GM19238 (cell line): ENCODE measurements at regions not wholly inside any gene's neighbourhood (a gene's known extent, or its start where the extent isn't known, plus 50 kb on each side); places are given as distances from the start of the nearest gene placed in this dataset.

ENCODE experiments used
- DNase-seq: peaks from one replicate; pipeline ENCODE4 v3.0.0; 2011; ENCODE audit warnings: low spot score; ENCODE audit not compliant: insufficient read length

- DNase-seq: no peak
Observed at GRCh38 chr10:4064489-4064888, 279.5 kb upstream of the KLF6 start.

DNA sequence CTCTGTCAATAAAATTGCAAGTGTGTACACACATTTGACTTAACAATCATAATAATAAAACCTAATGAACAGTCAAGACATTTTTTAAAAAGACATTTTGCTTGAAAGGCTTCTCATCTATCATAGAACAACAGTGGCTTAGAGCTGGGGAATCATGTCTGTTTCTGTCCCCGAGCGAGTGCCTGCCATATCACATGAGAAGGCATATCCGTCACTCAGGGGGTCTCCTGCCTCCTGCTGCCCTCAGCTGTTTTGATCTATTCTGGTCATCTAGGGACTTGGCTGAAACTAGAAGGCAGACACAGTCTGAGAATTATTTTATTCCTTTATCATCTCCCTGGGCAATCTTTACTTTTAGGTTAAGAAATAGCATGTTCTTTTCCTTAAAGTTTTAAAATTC is 278.7 kb upstream of the KLF6 start:
- no peak for DNase-seq

GRCh38 chr10:4062751-4063150 is 277.7 kb upstream of the KLF6 start:
- DNase-seq: no peak

DNA sequence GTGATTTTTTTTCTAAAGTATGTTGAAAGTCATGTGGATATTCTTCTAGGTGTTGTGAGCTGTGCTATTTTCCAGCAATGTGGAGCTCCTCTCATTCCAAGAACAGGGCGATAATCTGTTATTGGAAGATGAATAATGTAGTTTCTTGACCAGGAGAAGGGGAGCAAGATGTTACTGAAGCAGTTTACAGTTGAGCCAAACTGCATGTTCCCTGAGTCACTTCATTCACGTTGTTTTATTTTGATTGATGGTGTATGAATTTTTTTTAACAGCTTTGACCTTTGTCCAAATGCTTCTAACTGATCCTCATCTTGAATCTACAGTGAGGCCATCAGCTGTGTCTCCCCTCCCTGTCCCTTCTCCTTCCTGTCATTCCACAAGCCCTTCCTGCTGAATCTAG is 277.1 kb upstream of the KLF6 start:
- no peak for DNase-seq

GRCh38 chr10:4061441-4061951 is 276.5 kb upstream of the KLF6 start:
- DNase-seq: no peak

DNA sequence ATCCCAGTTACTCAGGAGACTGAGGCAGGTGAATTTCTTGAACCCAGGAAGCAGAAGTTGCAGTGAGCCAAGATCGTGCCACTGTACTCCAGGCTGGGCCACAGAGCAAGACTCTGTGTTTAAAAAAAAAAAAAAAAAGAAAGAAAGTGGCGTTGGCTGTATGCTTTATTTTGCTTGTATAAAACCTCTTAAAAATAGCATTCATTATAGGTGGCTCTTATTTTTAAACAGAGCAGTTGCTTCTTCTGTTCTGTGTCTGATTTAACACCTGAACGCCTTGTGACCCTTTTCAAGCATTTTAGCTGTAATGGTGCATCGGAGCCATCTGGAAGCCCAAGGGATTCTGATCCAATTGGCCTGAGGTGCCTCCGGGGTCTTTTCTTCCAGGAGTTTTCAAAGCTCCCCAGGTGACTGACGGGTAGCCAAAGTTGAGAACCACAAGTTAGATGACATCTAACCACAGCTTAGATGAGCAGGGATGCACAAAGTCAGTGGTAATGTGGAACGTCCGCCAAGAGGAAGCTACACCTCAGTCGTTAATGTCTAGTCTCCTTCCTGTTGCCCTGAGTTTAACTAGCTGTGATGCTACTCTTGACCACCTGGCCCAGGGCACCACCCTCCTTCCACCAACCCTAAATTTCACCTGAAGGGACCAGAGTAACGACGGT is 274.6 kb upstream of the KLF6 start:
- no peak for DNase-seq

- no peak for DNase-seq
Observed at GRCh38 chr10:4058514-4059029, 273.6 kb upstream of the KLF6 start.

GRCh38 chr10:4057725-4058513 is 272.9 kb upstream of the KLF6 start:
- no peak for DNase-seq

DNA sequence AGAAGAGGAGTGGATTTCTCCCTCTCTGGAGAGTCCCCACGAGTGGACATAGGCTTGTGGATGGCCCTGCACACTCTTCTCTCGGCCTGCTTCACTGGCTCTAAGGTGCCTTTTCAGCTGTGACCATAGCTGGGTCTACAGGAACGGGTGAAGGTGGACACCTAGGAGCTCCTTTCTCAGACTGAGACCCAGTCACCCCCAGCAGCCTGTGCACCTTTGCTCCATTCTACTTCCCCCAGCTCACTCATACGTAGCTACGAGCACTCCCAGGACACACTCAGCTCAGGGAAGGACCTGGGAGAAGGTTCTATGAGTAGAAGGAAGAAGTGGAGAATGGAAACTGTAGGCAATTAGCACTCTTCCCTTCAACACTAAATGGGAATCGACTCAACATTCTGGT is 272.0 kb upstream of the KLF6 start:
- DNase-seq: no peak

DNA sequence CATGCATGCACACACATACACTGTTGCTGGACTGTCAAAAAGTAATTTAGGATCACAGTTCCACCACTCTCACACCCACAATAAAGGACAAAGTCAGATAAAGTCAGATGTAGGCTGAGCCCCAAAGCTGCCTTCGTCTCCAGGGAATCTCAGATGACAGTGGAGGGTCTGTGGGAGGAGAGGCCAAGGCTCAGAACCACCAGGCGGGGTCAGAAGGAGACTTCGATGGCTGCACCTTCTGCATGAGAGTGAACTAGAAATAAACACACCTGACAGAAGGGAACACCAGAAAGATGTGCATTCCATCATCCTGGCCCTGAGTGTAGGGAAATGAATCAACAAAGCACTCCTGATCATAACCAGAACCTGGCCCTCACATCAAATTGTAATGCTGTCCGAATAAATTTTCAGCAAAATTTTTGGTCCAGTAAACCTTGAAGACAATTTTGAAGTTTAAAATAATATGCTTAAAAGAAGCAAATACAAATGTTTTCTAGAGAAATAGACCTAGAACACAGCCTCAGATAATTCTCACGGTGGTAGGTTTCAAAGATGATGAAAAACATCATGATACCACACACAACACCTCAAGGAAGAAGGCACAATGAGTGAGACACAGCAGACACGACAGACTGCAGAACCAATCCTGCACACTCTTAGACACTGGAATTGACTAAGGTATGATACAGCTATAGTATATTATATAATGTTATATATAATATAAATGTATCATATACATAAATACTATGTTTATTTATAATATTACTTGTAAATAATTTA is 269.8 kb upstream of the KLF6 start:
- no peak for DNase-seq

DNA sequence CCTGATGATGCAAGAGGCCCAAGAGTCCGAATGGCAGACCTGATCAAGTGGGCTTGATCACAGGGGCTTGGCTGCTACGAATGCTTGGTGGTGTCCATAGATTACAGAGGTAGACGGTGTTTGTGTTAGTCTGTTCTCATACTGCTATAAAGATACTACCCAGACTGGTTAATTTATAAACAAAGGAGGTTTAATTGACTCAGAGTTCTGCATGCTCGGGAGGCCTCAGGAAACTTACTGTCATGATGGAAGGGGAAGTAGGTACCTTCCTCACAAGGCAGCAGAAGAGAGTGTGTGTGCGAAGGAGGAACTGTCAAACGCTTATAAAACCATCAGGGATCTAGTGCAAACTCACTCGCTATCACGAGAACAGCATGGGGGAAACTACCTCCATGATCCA is 268.9 kb upstream of the KLF6 start:
- DNase-seq: no peak

- DNase-seq: no peak
Observed at GRCh38 chr10:4051641-4052151, 266.7 kb upstream of the KLF6 start.

GRCh38 chr10:4051011-4051640 is 266.1 kb upstream of the KLF6 start:
- DNase-seq: no peak

GRCh38 chr10:4050061-4050460 is 265.1 kb upstream of the KLF6 start:
- DNase-seq: no peak

GRCh38 chr10:4049348-4049747 is 264.3 kb upstream of the KLF6 start:
- no peak for DNase-seq

DNA sequence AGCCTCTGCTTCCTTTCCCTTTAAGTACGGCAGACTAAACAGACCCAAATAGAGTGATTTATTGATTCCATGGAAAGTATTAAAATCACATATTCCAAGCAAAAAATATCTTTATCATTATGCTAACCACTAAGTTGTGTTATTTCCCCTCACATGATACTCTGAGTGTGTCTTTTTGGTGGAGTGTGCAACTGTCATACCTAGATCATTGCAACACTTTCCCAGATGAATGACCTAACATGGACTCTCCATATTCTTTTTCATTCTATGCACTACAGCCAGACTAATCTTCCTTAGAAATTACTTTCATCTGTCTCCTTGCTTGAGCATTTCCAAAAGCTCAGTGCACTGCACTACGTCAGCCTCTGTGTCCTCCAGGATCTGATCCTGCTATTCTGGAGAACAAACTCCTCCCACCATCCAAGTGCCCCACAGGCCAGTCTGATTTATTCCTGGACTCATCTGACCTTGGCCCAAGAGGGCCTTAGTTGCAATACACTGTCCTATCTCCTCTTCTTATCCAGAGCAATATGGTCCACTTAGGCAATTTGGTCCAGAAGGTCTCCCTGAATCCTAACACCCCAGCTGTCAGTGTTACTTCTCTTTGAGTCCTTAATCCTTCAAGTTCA is 263.3 kb upstream of the KLF6 start:
- no peak for DNase-seq

DNA sequence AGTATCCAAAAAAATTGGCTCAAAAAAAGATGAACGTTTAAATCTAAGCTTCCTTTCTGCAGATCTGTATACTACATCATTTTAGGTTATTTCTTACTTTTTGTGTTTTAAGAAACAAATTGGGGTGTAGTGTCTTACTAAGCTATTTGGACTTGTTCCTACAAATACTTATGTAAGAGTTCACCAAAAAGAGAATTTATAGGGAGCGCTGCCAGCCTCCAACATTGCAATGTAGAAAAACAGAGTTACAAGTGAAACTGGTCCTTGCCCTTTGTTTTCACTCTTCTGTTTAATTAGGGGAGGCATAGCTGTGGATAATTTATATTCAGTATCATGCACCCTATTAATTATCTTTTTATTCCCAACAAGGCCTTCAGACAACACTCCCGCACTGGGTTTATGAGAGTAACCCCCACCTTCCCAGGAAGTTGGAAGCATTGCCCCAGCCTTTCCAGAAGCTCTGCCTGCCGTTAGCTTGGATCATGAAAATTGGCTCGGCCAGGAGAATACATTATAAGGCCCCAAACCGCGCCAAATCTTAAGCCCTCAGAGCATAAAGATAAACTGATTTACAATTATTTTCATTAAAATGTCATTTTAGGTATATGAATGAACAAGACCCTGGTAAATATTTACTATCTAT is 261.8 kb upstream of the KLF6 start:
- DNase-seq: no peak

DNA sequence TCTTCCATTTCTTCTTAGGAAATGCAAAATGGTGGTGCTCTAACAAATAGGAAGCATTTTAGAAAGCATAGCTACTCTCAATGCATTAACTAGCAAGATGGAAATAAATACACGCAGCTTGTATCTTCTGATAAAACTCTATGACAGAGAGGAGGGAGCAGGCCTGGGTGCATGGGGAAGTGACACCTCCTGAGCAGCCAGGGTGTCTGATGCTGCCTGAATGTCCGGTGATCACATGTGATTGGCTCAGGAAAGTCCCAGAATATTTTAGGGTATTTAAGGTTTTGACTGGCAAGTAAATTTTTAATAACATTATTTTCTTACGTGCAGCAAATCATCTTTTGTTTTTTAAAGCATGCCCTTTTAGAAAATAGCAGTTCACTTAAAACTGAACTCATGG is 261.0 kb upstream of the KLF6 start:
- no peak for DNase-seq

- DNase-seq: no peak
Observed at GRCh38 chr10:4043897-4044665, 259.1 kb upstream of the KLF6 start.
